ENCODE measurements at regions not wholly inside any gene's neighbourhood (a gene's known extent, or its start where the extent isn't known, plus 50 kb on each side); places are given as distances from the start of the nearest gene placed in this dataset.

GRCh38 chr6:156613996-156614395, 163.2 kb upstream of the ARID1B start:
- TF ChIP-seq, protein P1, sequence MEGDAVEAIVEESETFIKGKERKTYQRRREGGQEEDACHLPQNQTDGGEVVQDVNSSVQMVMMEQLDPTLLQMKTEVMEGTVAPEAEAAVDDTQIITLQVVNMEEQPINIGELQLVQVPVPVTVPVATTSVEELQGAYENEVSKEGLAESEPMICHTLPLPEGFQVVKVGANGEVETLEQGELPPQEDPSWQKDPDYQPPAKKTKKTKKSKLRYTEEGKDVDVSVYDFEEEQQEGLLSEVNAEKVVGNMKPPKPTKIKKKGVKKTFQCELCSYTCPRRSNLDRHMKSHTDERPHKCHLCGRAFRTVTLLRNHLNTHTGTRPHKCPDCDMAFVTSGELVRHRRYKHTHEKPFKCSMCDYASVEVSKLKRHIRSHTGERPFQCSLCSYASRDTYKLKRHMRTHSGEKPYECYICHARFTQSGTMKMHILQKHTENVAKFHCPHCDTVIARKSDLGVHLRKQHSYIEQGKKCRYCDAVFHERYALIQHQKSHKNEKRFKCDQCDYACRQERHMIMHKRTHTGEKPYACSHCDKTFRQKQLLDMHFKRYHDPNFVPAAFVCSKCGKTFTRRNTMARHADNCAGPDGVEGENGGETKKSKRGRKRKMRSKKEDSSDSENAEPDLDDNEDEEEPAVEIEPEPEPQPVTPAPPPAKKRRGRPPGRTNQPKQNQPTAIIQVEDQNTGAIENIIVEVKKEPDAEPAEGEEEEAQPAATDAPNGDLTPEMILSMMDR (IDR thresholded peaks at IDR 0.05): no peak
- no peak for TF ChIP-seq GATA3 (IDR thresholded peaks at IDR 0.05; ENCODE audit: borderline replicate concordance)
- no peak for TF ChIP-seq BHLHE40 (IDR thresholded peaks at IDR 0.05; ENCODE audit: low read depth, low read length)
- no peak for TF ChIP-seq JUNB (IDR thresholded peaks at IDR 0.05)
- no peak for TF ChIP-seq RAD21 (conservative IDR thresholded peaks at IDR 0.05 in 1 of 2, IDR thresholded peaks at IDR 0.05 in 1 of 2)
- TF ChIP-seq REST (IDR thresholded peaks at IDR 0.05): no peak
- TF ChIP-seq POLR2A (IDR thresholded peaks at IDR 0.05; ENCODE audit: low read length): no peak

Measured in A549 (cell line).